ENCODE measurements at regions not wholly inside any gene's neighbourhood (a gene's known extent, or its start where the extent isn't known, plus 50 kb on each side); places are given as distances from the start of the nearest gene placed in this dataset.

GRCh38 chr5:27479859-27480258 lies 441.5 kb upstream of the CDH9 start:
- no peak overlapping the region for H3K27ac ChIP-seq (ENCODE audit: insufficient read depth, low read length)
- no peaks in the 10 kb centered on the region for H3K27me3 ChIP-seq (ENCODE audit: control insufficient read depth, insufficient read depth, low read length)
- H2AFZ ChIP-seq (ENCODE audit: low read length): no peak overlapping the region
- no peak overlapping the region for H3K4me2 ChIP-seq (ENCODE audit: extremely low read depth, insufficient read depth, low read length)
- no peaks in the 10 kb centered on the region for H3K79me2 ChIP-seq (ENCODE audit: control insufficient read depth, insufficient read depth, low read length)
- H3K36me3 ChIP-seq (ENCODE audit: control insufficient read depth, insufficient read depth, low read length): no peaks in the 10 kb centered on the region
- no peak overlapping the region for H3K9ac ChIP-seq (ENCODE audit: insufficient read depth, low read length)
- no peaks in the 10 kb centered on the region for H3K4me1 ChIP-seq (ENCODE audit: control insufficient read depth, extremely low read depth, insufficient read depth, low read length)
- no peaks in the 10 kb centered on the region for H4K20me1 ChIP-seq (ENCODE audit: control insufficient read depth, extremely low read depth, insufficient read depth, low read length)
- no peaks in the 10 kb centered on the region for H3K9me3 ChIP-seq (ENCODE audit: control insufficient read depth, insufficient read depth, low read depth, low read length)
- TF ChIP-seq CTCF (conservative IDR thresholded peaks at IDR 0.05 in 1 of 2, IDR thresholded peaks at IDR 0.05 in 1 of 2; ENCODE audit: low read depth in 1 of 2, low read length in 2 of 2): no peak
- no peak for TF ChIP-seq EZH2 (IDR thresholded peaks at IDR 0.05; ENCODE audit: low read length, missing control alignments)
- H3K4me3 ChIP-seq (replicated peaks in 1 of 4; ENCODE audit: control extremely low read depth in 1 of 4, insufficient read depth in 1 of 4, low read depth in 3 of 4, low read length in 4 of 4): no peak overlapping the region
- no peak for DNase-seq (ENCODE audit: low read depth in 2 of 2)

GRCh38 chr5:27477550-27477949 lies 439.2 kb upstream of the CDH9 start:
- Histone ChIP-seq H3K9ac (ENCODE audit: insufficient read depth, low read length) (no peak overlapping the region), H3K4me2 (ENCODE audit: extremely low read depth, insufficient read depth, low read length) (no peak overlapping the region), H3K36me3 (ENCODE audit: control insufficient read depth, insufficient read depth, low read length) (no peaks in the 10 kb centered on the region), H3K4me3 (replicated peaks in 1 of 4; ENCODE audit: control extremely low read depth in 1 of 4, insufficient read depth in 1 of 4, low read depth in 3 of 4, low read length in 4 of 4) (no peak overlapping the region), H3K79me2 (ENCODE audit: control insufficient read depth, insufficient read depth, low read length) (no peaks in the 10 kb centered on the region), H3K4me1 (ENCODE audit: control insufficient read depth, extremely low read depth, insufficient read depth, low read length) (no peaks in the 10 kb centered on the region), H2AFZ (ENCODE audit: low read length) (no peak overlapping the region), H3K27me3 (ENCODE audit: control insufficient read depth, insufficient read depth, low read length) (no peaks in the 10 kb centered on the region), H4K20me1 (ENCODE audit: control insufficient read depth, extremely low read depth, insufficient read depth, low read length) (no peaks in the 10 kb centered on the region), H3K9me3 (ENCODE audit: control insufficient read depth, insufficient read depth, low read depth, low read length) (no peaks in the 10 kb centered on the region), H3K27ac (ENCODE audit: insufficient read depth, low read length) (no peak overlapping the region)
- DNase-seq (ENCODE audit: low read depth in 2 of 2): no peak
- no peak for TF ChIP-seq CTCF (conservative IDR thresholded peaks at IDR 0.05 in 1 of 2, IDR thresholded peaks at IDR 0.05 in 1 of 2; ENCODE audit: low read depth in 1 of 2, low read length in 2 of 2)
- TF ChIP-seq EZH2 (IDR thresholded peaks at IDR 0.05; ENCODE audit: low read length, missing control alignments): no peak

GRCh38 chr5:27476356-27476988 lies 438.1 kb upstream of the CDH9 start:
- TF ChIP-seq CTCF (conservative IDR thresholded peaks at IDR 0.05 in 1 of 2, IDR thresholded peaks at IDR 0.05 in 1 of 2; ENCODE audit: low read depth in 1 of 2, low read length in 2 of 2): no peak
- no peak for TF ChIP-seq EZH2 (IDR thresholded peaks at IDR 0.05; ENCODE audit: low read length, missing control alignments)
- H3K4me3 ChIP-seq (replicated peaks in 1 of 4; ENCODE audit: control extremely low read depth in 1 of 4, insufficient read depth in 1 of 4, low read depth in 3 of 4, low read length in 4 of 4): no peak overlapping the region
- DNase-seq (ENCODE audit: low read depth in 2 of 2): no peak
- H3K36me3 ChIP-seq (ENCODE audit: control insufficient read depth, insufficient read depth, low read length): no peaks in the 10 kb centered on the region
- no peaks in the 10 kb centered on the region for H4K20me1 ChIP-seq (ENCODE audit: control insufficient read depth, extremely low read depth, insufficient read depth, low read length)
- H2AFZ ChIP-seq (ENCODE audit: low read length): no peak overlapping the region
- H3K9ac ChIP-seq (ENCODE audit: insufficient read depth, low read length): no peak overlapping the region
- H3K4me2 ChIP-seq (ENCODE audit: extremely low read depth, insufficient read depth, low read length): no peak overlapping the region
- no peaks in the 10 kb centered on the region for H3K9me3 ChIP-seq (ENCODE audit: control insufficient read depth, insufficient read depth, low read depth, low read length)
- no peaks in the 10 kb centered on the region for H3K27me3 ChIP-seq (ENCODE audit: control insufficient read depth, insufficient read depth, low read length)
- no peaks in the 10 kb centered on the region for H3K4me1 ChIP-seq (ENCODE audit: control insufficient read depth, extremely low read depth, insufficient read depth, low read length)
- no peak overlapping the region for H3K27ac ChIP-seq (ENCODE audit: insufficient read depth, low read length)
- no peaks in the 10 kb centered on the region for H3K79me2 ChIP-seq (ENCODE audit: control insufficient read depth, insufficient read depth, low read length)

Measured in fibroblast of lung (primary cell).